Fibroblast of skin of abdomen (primary cell): ENCODE measurements at regions not wholly inside any gene's neighbourhood (a gene's known extent, or its start where the extent isn't known, plus 50 kb on each side); places are given as distances from the start of the nearest gene placed in this dataset.
"Not testable (repeated sequence)": the region's sequence is repeated elsewhere in the genome, so short reads cannot be mapped to it uniquely, and the experiment has no call there.

Experiments
- DNase-seq: peaks from one replicate; pipeline ENCODE4 v3.0.0-alpha.2; 2013

DNA sequence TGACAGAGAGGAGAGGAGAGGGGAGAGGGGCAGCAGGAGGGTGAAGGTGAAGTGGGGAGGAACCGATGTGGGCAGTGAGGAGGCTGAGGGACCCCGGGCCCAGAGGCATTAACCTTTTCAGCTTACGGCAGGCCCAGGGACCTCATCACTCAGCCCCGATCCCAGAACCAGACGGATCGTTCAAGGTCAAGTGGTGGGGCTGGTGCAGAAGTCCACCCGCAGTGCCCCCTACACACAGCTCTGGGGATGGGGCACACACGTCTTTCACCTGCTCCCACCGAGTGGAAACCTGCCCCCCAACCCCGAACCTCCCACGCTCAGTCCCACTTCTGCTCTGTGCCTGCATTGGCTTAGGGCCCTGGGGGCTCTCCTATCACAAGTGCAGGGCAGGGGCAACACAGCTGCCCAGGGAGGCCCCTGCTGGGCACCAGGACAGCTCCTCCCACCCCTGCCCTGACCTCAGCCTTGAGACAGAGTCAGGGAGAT is 81.9 kb upstream of the GOLGA6L4 start:
- not testable (repeated sequence) for DNase-seq

DNA sequence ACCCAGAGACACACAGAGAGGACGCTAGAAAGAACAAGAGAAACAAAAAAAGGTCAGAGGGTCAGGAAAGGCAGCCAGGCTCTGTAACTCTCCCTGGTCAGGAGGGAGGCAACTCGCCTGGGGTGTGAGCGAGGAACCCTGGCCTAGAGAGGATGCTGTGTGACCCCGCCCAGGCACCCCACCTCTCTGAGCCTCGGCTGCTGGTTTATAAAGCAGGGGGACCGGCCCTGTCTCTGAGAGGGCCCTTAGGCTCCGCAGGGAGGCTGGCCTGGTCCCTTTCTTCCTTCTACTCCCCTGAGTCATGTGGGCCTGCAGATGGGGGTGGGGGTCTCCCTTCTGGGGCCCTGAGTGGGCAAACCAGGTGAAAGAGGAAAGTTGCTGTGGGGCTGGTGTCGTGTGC is 81.3 kb upstream of the GOLGA6L4 start:
- DNase-seq = not testable (repeated sequence)

- DNase-seq = not testable (repeated sequence)
Measured at GRCh38 chr15:84154787-84155186, 80.8 kb upstream of the GOLGA6L4 start.

- not testable (repeated sequence) for DNase-seq
Measured at GRCh38 chr15:84155792-84156587, 79.6 kb upstream of the GOLGA6L4 start.

- DNase-seq = not testable (repeated sequence)
Measured at GRCh38 chr15:84156588-84156840, 79.1 kb upstream of the GOLGA6L4 start.

DNA sequence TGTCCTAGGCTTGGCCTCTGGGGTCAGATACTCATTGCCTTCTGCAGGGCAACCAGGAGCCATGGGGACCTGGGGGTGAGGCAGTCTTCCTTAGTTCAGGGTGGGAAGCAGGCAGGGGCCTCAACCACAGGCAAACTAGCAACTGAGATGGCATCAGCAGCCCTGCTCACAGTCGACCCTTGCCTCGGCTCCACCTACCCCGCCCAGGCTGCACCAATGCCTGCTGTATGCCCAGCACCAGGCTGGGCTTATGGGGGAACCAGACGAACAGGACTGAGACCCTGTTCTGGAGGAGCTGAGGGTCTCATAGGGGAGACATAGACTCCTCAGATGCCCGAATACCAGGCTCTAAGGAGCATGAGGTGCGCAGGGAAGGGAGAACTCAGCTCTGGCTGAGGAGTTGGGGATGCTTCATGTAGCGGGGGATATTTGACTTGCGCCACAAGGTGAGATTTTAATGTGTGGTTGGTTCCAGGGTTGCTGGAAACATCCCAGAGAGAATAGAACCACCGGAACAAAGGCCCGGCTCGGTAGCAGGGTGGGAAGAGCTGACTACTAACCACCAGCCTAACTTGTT is 78.4 kb upstream of the GOLGA6L4 start:
- not testable (repeated sequence) for DNase-seq

- DNase-seq = not testable (repeated sequence)
Measured at GRCh38 chr15:84157857-84158256, 77.7 kb upstream of the GOLGA6L4 start.

GRCh38 chr15:84159346-84160269 is 76.0 kb upstream of the GOLGA6L4 start:
- DNase-seq = not testable (repeated sequence)

- DNase-seq = not testable (repeated sequence)
Measured at GRCh38 chr15:84164423-84165292, 70.9 kb upstream of the GOLGA6L4 start.

GRCh38 chr15:84170029-84170428 is 65.5 kb upstream of the GOLGA6L4 start:
- not testable (repeated sequence) for DNase-seq

GRCh38 chr15:84173231-84173610 is 62.4 kb upstream of the GOLGA6L4 start:
- not testable (repeated sequence) for DNase-seq
